ENCODE measurements at regions not wholly inside any gene's neighbourhood (a gene's known extent, or its start where the extent isn't known, plus 50 kb on each side); places are given as distances from the start of the nearest gene placed in this dataset.
"Not testable (repeated sequence)": the region's sequence is repeated elsewhere in the genome, so short reads cannot be mapped to it uniquely, and the experiment has no call there.

DNA sequence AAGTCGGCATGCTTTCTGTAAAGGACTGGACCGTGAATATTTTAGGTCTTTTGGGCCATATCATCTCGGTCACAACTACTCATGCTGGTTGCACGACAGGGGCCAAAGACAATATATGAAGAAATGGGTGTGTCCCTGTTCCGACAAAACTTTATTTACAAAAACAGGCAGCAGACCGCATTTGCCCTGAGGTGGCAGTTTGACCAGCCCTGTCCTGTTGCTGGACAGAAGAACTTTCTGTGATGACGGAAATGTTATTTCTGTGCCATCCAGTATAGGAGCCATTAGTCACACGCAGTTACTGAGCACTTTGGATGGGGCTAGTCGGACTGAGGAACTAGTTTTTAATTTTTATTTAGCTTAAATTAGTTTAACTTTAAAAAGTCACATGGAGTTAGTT, 112.8 kb upstream of the CARD11 start:
- ATAC-seq (ENCODE audit: poor library complexity) = no peak
- intact Hi-C loops (cut with DNase I) = loop anchor here (10.0 kb wide), 1 partner anchor 292 kb away; no protein-coding TSS in a partner anchor
- no peak for DNase-seq

GRCh38 chr7:3157566-3158287, 114.1 kb upstream of the CARD11 start:
- intact Hi-C loops (cut with DNase I) = loop anchor here (10.0 kb wide), 1 partner anchor 293 kb away; no protein-coding TSS in a partner anchor
- no peak for DNase-seq
- ATAC-seq (ENCODE audit: poor library complexity) = no peak

GRCh38 chr7:3158341-3158760, 114.7 kb upstream of the CARD11 start:
- DNase-seq (no peak), ATAC-seq (ENCODE audit: poor library complexity) (no peak)
- intact Hi-C loops (cut with DNase I) = loop anchor here (10.0 kb wide), 1 partner anchor 294 kb away; no protein-coding TSS in a partner anchor

GRCh38 chr7:3159039-3159438, 115.4 kb upstream of the CARD11 start:
- ATAC-seq (ENCODE audit: poor library complexity) (no peak), DNase-seq (no peak)
- intact Hi-C loops (cut with DNase I) = loop anchor here (10.0 kb wide), 1 partner anchor 294 kb away; no protein-coding TSS in a partner anchor

DNA sequence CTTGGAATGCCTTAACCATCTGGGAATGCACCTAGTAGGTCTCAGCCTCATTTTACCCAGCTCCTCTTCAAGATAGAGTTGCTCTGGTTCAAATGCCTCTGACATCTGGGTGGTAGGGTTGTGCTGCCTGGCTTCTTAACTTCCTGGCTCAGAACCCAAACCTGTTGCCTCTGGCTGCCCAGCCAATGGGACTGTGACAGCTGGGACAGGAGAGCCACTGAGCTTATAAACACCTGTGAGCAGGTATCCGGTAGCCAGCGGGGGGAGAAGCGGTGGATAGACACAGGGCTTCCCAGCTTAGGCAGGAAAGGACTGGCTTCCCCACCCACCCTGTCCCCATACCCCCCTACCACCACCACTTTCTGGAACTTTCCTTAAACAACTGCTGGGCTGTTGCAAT, 115.8 kb upstream of the CARD11 start:
- no peak for ATAC-seq (ENCODE audit: poor library complexity)
- intact Hi-C loops (cut with DNase I) = loop anchor here (10.0 kb wide), 1 partner anchor 295 kb away; no protein-coding TSS in a partner anchor
- no peak for DNase-seq

DNA sequence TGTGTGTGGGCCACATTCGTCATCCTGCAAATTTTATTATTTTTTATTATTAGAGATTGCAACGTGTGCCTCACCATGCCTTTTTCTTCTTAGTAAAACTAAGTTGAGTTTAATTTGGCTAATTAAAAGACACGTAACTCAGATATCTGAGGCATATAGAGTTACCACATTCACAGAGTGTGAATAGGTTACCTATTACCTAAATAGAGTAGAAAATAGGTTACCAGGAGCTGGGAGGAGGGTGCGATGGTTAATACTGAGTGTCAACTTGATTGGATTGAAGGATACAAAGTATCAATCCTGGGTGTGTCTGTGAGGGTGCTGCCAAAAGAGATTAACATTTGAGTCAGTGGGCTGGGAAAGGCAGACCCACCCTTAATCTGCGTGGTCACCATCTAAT, 116.3 kb upstream of the CARD11 start:
- DNase-seq; ATAC-seq (ENCODE audit: poor library complexity): not testable (repeated sequence)
- intact Hi-C loops (cut with DNase I) = loop anchor here (5.0 to 10.0 kb wide), 4 partner anchors 65 to 295 kb away; partner anchors contain the start of gene SDK1

GRCh38 chr7:3162289-3162688, 118.6 kb upstream of the CARD11 start:
- no peak for DNase-seq
- no peak for ATAC-seq (ENCODE audit: poor library complexity)
- intact Hi-C loops (cut with DNase I) = loop anchor here (5.0 to 10.0 kb wide), 3 partner anchors 63 to 277 kb away; partner anchors contain the start of gene SDK1

DNA sequence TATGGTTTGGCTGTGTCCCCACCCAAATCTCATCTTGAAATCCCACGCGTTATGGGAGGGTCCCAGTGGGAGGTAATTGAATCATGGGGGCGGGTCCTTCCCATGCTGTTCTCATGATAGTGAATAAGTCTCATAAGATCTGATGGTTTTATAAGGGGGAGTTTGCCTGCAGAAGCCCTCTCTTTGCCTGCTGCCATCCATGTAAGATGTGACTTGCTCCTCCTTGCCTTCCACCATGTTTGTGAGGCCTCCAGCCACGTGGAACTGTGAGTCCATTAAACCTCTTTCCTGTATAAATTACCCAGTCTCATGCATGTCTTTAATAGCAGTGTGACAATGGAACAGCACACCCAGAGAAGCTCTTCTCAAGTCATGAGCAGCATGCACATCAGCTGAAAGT, 119.1 kb upstream of the CARD11 start:
- ATAC-seq (ENCODE audit: poor library complexity); DNase-seq: not testable (repeated sequence)
- intact Hi-C loops (cut with DNase I) = loop anchor here (5.0 to 10.0 kb wide), 3 partner anchors 62 to 278 kb away; partner anchors contain the start of gene SDK1

GRCh38 chr7:3164380-3164792, 120.7 kb upstream of the CARD11 start:
- intact Hi-C loops (cut with DNase I) = loop anchor here (5.0 to 10.0 kb wide), 3 partner anchors 60 to 280 kb away; partner anchors contain the start of gene SDK1
- no peak for DNase-seq
- ATAC-seq (ENCODE audit: poor library complexity) = peak; percentile 85

- ATAC-seq (ENCODE audit: poor library complexity) = no peak
- intact Hi-C loops (cut with DNase I) = loop anchor here (10.0 kb wide), 2 partner anchors 59 to 281 kb away; no protein-coding TSS in a partner anchor
- no peak for DNase-seq
Measured at GRCh38 chr7:3165681-3166580, 122.3 kb upstream of the CARD11 start.

GRCh38 chr7:3167551-3167950, 123.9 kb upstream of the CARD11 start:
- ATAC-seq (ENCODE audit: poor library complexity) (no peak), DNase-seq (no peak)
- intact Hi-C loops (cut with DNase I) = loop anchor here (10.0 kb wide), 2 partner anchors 57 to 283 kb away; no protein-coding TSS in a partner anchor

DNA sequence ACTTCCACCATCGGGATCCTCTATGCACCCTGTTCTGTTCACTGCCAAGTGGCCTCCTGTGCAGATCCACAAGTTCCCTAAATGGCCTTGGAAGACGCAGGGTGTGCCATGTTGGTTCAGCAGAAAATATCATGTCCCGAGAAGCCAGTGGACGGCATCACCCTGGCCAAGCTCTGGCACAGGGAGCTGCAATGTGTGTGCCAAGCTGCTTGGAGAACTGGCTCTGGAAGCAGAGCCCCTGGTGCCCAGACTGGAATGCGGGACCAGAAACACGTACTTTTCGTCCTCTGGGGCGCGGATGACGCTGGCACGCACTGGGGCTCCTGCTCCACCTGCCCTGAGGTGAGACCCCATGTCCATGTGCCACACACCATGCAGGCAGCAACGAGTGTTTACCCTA, 124.7 kb upstream of the CARD11 start:
- DNase-seq = peak; percentile 49
- intact Hi-C loops (cut with DNase I) = loop anchor here (10.0 kb wide), 2 partner anchors 56 to 284 kb away; no protein-coding TSS in a partner anchor
- ATAC-seq (ENCODE audit: poor library complexity) = peak; percentile 62

GRCh38 chr7:3168869-3169268, 125.2 kb upstream of the CARD11 start:
- ATAC-seq (ENCODE audit: poor library complexity) (no peak), DNase-seq (no peak)
- intact Hi-C loops (cut with DNase I) = loop anchor here (10.0 kb wide), 2 partner anchors 56 to 284 kb away; no protein-coding TSS in a partner anchor

- DNase-seq = no peak
- ATAC-seq (ENCODE audit: poor library complexity) = no peak
- intact Hi-C loops (cut with DNase I) = no loop called here
Measured at GRCh38 chr7:3172768-3173280, 128.2 kb upstream of the SDK1 start.

- DNase-seq = no peak
- intact Hi-C loops (cut with DNase I) = no loop called here
Measured at GRCh38 chr7:3174515-3175284, 126.4 kb upstream of the SDK1 start.

DNA sequence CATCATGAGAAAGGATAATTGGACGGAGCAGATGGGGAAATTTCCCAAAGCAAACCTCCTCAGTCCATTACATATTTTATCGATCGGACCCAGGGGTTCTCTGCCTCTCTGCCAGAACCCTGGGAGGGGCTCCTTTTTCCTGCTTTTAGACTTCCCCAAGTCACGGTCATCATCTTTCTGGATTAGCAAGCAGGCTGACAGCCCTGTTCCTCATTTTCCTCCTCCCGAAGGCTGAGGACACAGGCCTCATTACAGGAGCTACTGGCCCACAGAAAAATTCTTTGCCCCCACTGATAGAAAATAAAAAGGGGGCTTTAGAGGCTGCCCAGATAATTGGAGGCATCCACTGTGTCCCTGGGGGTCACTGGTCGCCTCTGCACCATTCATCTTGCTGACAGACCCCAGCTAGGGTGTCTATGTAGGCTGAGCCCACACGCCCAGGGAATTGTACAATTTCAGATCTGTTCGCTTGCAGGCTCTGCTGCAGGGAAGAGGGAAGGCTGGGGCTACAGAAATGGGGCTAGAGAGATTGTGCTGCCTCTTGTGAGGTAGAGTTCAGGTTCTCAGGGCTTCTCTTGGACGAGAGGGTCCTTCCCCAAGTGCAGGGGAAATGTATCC, 125.7 kb upstream of the SDK1 start:
- intact Hi-C loops (cut with DNase I) = no loop called here
- no peak for DNase-seq
- ATAC-seq (ENCODE audit: poor library complexity) = no peak

More at GRCh38 chr7:3174515-3175284, 126.4 kb upstream of the SDK1 start:
- ATAC-seq (ENCODE audit: poor library complexity) = no peak
